ENCODE measurements at regions not wholly inside any gene's neighbourhood (a gene's known extent, or its start where the extent isn't known, plus 50 kb on each side); places are given as distances from the start of the nearest gene placed in this dataset.
A peak's percentile ranks its signal among the peaks of the same experiment; 100 is the strongest.

DNA sequence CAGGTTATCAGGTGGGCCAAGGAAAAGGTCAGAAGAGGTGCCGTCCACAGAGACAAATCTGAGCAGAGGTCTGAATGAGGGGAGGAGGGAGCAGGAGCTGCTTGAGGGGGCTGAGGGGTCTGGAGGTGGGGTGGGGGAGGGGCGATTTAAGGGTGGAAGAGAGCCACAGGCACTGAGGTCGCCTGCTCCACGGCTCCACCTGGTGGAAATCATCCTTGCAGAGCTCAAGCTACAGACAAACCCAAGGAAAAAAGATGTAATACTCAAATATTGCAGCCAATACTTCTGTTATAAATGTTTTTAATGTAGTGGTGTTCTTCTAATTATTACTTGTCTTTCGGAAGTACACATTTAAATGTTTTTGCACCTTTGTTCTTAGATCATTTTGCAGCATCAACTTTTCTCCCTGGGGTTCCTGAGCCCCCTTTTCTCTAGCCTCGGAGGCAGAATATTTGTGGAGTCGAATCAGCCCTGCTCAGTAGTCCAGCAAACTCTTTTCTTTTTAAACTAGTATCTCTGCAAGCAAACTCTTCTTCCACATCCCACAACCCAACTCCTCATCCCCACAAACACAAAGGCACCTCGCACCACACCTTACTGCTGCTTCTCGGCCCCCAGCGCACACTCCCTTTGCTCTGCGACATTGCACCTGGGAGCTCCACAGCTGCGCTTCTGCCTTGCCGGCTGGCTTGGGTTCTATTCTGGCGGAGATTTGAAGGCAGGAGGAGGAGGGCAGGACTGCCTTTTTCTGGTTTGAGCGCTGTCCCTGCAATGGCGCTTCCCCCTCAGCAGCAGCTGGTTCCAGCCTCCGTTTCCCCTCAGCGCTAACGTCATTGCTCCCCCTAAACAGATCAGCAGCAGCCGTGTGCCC lies 51.0 kb upstream of the TFAP2A start:
- peak; percentile 71 for DNase-seq (ENCODE audit: low read depth)

Measured in Daoy (cell line).